Naive thymus-derived CD4-positive, alpha-beta T cell (primary cell): ENCODE measurements at regions not wholly inside any gene's neighbourhood (a gene's known extent, or its start where the extent isn't known, plus 50 kb on each side); places are given as distances from the start of the nearest gene placed in this dataset.

Experiments used
- ATAC-seq: fragments of 150-1000 bp; cut with Tn5 transposase; 2 replicates; pipeline ENCODE4 v1.10.0; 2021; ENCODE audit warnings: mild to moderate bottlenecking, moderate library complexity
- CTCF ChIA-PET: fragments of 350-600 bp; sonication (Branson Sonifier 250); formaldehyde crosslinking; loops from one replicate; lab custom pipeline; 2021; ENCODE audit warnings: antibody characterized with exemption; lab: Charles Lee
- POLR2A ChIA-PET: fragments of 350-600 bp; sonication (Branson Sonifier 250); formaldehyde crosslinking; loops from one replicate; lab custom pipeline; 2021; ENCODE audit warnings: antibody characterized with exemption, inconsistent platforms; lab: Charles Lee
- DNase-seq, 9 donors: peaks; one replicate each; pipeline versions ENCODE4 v3.0.0 to v3.0.0-alpha.2; 2020 to 2022; ENCODE audit warnings: mixed read lengths in 1 of 9
- H3K27ac ChIP-seq: one replicate; pipeline ENCODE4 v1.7.0; 2013; ENCODE audit warnings: mild to moderate bottlenecking, low read depth, low read length, moderate library complexity
- H3K27me3 ChIP-seq, 2 donors: one replicate each; pipeline ENCODE4 v1.7.0; 2013; ENCODE audit warnings: low read length in 2 of 2, mild to moderate bottlenecking in 2 of 2, moderate library complexity in 2 of 2; ENCODE audit not compliant: control insufficient read depth in 2 of 2, insufficient read depth in 2 of 2
- H3K36me3 ChIP-seq, 3 experiments: 1 replicate in 2 of 3; 2 replicates in 1 of 3; pipeline ENCODE4 v1.7.0; 2013; ENCODE audit warnings: low read length in 3 of 3, mild to moderate bottlenecking in 3 of 3, moderate library complexity in 1 of 3; ENCODE audit not compliant: insufficient read depth in 3 of 3, control insufficient read depth in 2 of 3
- H3K4me1 ChIP-seq, 2 donors: one replicate each; pipeline ENCODE4 v1.7.0; 2013; ENCODE audit warnings: low read length in 2 of 2, mild to moderate bottlenecking in 2 of 2, moderate library complexity in 1 of 2; ENCODE audit not compliant: control insufficient read depth in 2 of 2, insufficient read depth in 2 of 2
- H3K4me3 ChIP-seq: 2 replicates; pipeline ENCODE4 v1.7.0; 2013; ENCODE audit warnings: mild to moderate bottlenecking, low read length
- H3K9me3 ChIP-seq, 3 experiments: 1 replicate in 2 of 3; 2 replicates in 1 of 3; pipeline ENCODE4 v1.7.0; 2013; ENCODE audit warnings: low read length in 3 of 3; ENCODE audit not compliant: control insufficient read depth in 2 of 3
- H3K27ac Mint-ChIP-seq, 9 donors: one replicate each; pipeline ENCODE4 v1.8.0; 2020 to 2022; ENCODE audit warnings: mixed read lengths in 9 of 9, mild to moderate bottlenecking in 8 of 9, moderate library complexity in 5 of 9, inconsistent platforms in 2 of 9
- H3K27me3 Mint-ChIP-seq, 5 donors: one replicate each; pipeline ENCODE4 v1.8.0; 2021 to 2022; ENCODE audit warnings: mixed read lengths in 5 of 5, mild to moderate bottlenecking in 1 of 5
- H3K36me3 Mint-ChIP-seq, 5 donors: one replicate each; pipeline ENCODE4 v1.8.0; 2020 to 2022; ENCODE audit warnings: mixed read lengths in 5 of 5, mild to moderate bottlenecking in 3 of 5, inconsistent platforms in 1 of 5
- H3K4me1 Mint-ChIP-seq, 7 donors: one replicate each; pipeline ENCODE4 v1.8.0; 2020 to 2022; ENCODE audit warnings: mixed read lengths in 7 of 7, mild to moderate bottlenecking in 3 of 7, inconsistent platforms in 1 of 7
- H3K4me3 Mint-ChIP-seq, 10 donors: one replicate each; pipeline ENCODE4 v1.8.0; 2020 to 2022; ENCODE audit warnings: mild to moderate bottlenecking in 10 of 10, mixed read lengths in 10 of 10, moderate library complexity in 6 of 10, inconsistent platforms in 2 of 10
- H3K9me3 Mint-ChIP-seq, 11 donors: one replicate each; pipeline ENCODE4 v1.8.0; 2020 to 2022; ENCODE audit warnings: mixed read lengths in 11 of 11, mild to moderate bottlenecking in 4 of 11, inconsistent platforms in 1 of 11, moderate library complexity in 1 of 11
- intact Hi-C, 2 donors: fragments of 100-400 bp; cut with micrococcal nuclease; formaldehyde crosslinking; loops; one replicate each; pipeline ENCODE4 v1.15.1; 2023

DNA sequence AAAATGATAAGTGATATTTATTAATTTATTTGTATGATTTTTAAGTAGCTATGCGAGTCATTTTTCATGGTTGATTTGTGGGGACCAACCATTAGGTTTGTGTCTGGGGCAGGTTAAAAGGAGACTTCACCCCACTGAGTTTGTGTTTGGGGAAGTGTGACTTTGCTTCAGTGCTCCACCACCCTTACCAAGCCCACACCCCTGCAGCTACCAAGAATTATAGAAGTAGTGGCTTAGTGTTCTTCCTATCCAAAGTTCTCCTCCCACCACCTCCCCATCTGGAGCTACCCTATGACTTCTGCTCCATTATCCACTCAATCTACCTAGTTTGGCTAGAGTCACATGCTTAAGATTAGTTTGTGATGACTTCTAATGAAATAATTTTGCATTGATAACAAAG, 182.1 kb upstream of the ZEB2 start:
- peak; percentile 61 for ATAC-seq
- intact Hi-C loops = no loop called here
- Histone ChIP-seq H3K9me3 (no peaks in the 10 kb centered on the region), H3K36me3 (no peaks in the 10 kb centered on the region), H3K4me3 (no peak overlapping the region), H3K27me3 (no peaks in the 10 kb centered on the region), H3K4me1 (no peaks in the 10 kb centered on the region), H3K27ac (no peak overlapping the region)
- Mint-ChIP-seq H3K4me1 (peaks cover 0 to 6% (median 0%) of the 10 kb centered on the region in 7 donors), H3K9me3 (peaks cover 0 to 12% (median 0%) of the 10 kb centered on the region in 11 donors), H3K36me3 (no peaks in the 10 kb centered on the region), H3K4me3 (no peak overlapping the region), H3K27ac (no peak overlapping the region), H3K27me3 (peaks cover 0 to 6% (median 0%) of the 10 kb centered on the region in 5 donors)
- ChIA-PET POLR2A (no interaction called here), CTCF (no interaction called here)
- DNase-seq = no peak

DNA sequence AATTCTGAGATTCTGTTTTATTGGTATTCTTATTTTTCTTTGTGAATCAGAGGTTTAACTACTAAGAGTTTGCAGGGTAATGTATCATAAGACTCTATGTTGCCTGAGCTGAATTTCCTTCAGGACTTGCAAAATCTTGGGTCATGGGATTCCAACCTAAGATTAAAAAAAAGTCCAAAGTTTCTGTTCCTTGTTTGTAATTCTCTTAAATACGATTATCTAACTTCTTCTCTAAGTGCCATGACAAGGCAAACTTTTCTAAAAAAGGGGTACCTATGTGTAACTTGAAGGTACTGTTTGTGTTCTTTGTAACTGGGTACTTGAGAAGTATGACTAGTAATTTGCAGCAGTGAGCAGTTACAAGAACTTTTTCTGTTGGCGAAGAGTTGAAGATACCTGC, 181.3 kb upstream of the ZEB2 start:
- Mint-ChIP-seq H3K9me3 (peaks cover 0 to 12% (median 0%) of the 10 kb centered on the region in 11 donors), H3K27me3 (peaks cover 0 to 6% (median 0%) of the 10 kb centered on the region in 5 donors), H3K4me3 (no peak overlapping the region), H3K36me3 (no peaks in the 10 kb centered on the region), H3K4me1 (peaks cover 0 to 6% (median 0%) of the 10 kb centered on the region in 7 donors), H3K27ac (no peak overlapping the region)
- Histone ChIP-seq H3K4me1 (no peaks in the 10 kb centered on the region), H3K27me3 (no peaks in the 10 kb centered on the region), H3K9me3 (no peaks in the 10 kb centered on the region), H3K36me3 (no peaks in the 10 kb centered on the region), H3K4me3 (no peak overlapping the region), H3K27ac (no peak overlapping the region)
- CTCF ChIA-PET = no interaction called here
- POLR2A ChIA-PET = no interaction called here
- ATAC-seq (peak; percentile 51), DNase-seq (no peak)
- intact Hi-C loops = no loop called here

GRCh38 chr2:144698156-144698555, 178.2 kb upstream of the ZEB2 start:
- Histone ChIP-seq H3K4me1 (no peaks in the 10 kb centered on the region), H3K27ac (no peak overlapping the region), H3K9me3 (no peaks in the 10 kb centered on the region), H3K36me3 (no peaks in the 10 kb centered on the region), H3K27me3 (no peaks in the 10 kb centered on the region), H3K4me3 (no peak overlapping the region)
- DNase-seq (no peak), ATAC-seq (no peak)
- no peak overlapping the region for H3K27ac Mint-ChIP-seq
- ChIA-PET CTCF (no interaction called here), POLR2A (no interaction called here)
- intact Hi-C loops = no loop called here
- peaks cover 0 to 4% (median 0%) of the 10 kb centered on the region in 5 donors for H3K27me3 Mint-ChIP-seq
- H3K4me3 Mint-ChIP-seq = no peak overlapping the region
- H3K9me3 Mint-ChIP-seq = peaks cover 0 to 12% (median 0%) of the 10 kb centered on the region in 11 donors
- H3K36me3 Mint-ChIP-seq = no peaks in the 10 kb centered on the region
- peaks cover 0 to 2% (median 0%) of the 10 kb centered on the region in 7 donors for H3K4me1 Mint-ChIP-seq

- Histone ChIP-seq H3K27me3 (no peaks in the 10 kb centered on the region), H3K9me3 (no peaks in the 10 kb centered on the region), H3K4me1 (no peaks in the 10 kb centered on the region), H3K36me3 (no peaks in the 10 kb centered on the region), H3K4me3 (no peak overlapping the region), H3K27ac (no peak overlapping the region)
- Mint-ChIP-seq H3K4me3 (no peak overlapping the region), H3K36me3 (no peaks in the 10 kb centered on the region), H3K27ac (no peak overlapping the region), H3K27me3 (peaks cover 0 to 4% (median 0%) of the 10 kb centered on the region in 5 donors), H3K9me3 (peaks cover 0 to 12% (median 0%) of the 10 kb centered on the region in 11 donors), H3K4me1 (no peaks in the 10 kb centered on the region)
- ATAC-seq (no peak), DNase-seq (no peak)
- intact Hi-C loops = no loop called here
- CTCF ChIA-PET = no interaction called here
- POLR2A ChIA-PET = no interaction called here
Observed at GRCh38 chr2:144695657-144696056, 175.7 kb upstream of the ZEB2 start.

- DNase-seq = no peak
- Histone ChIP-seq H3K4me3 (no peak overlapping the region), H3K27me3 (no peaks in the 10 kb centered on the region), H3K27ac (no peak overlapping the region), H3K9me3 (no peaks in the 10 kb centered on the region), H3K4me1 (no peaks in the 10 kb centered on the region), H3K36me3 (no peaks in the 10 kb centered on the region)
- Mint-ChIP-seq H3K27me3 (peaks cover 0 to 6% (median 0%) of the 10 kb centered on the region in 5 donors), H3K4me3 (no peak overlapping the region), H3K27ac (no peak overlapping the region), H3K4me1 (no peaks in the 10 kb centered on the region), H3K36me3 (no peaks in the 10 kb centered on the region), H3K9me3 (peaks cover 0 to 6% (median 0%) of the 10 kb centered on the region in 11 donors)
- intact Hi-C loops = no loop called here
- CTCF ChIA-PET = no interaction called here
- ATAC-seq = no peak
- POLR2A ChIA-PET = no interaction called here
Observed at GRCh38 chr2:144694456-144694855, 174.5 kb upstream of the ZEB2 start.

DNA sequence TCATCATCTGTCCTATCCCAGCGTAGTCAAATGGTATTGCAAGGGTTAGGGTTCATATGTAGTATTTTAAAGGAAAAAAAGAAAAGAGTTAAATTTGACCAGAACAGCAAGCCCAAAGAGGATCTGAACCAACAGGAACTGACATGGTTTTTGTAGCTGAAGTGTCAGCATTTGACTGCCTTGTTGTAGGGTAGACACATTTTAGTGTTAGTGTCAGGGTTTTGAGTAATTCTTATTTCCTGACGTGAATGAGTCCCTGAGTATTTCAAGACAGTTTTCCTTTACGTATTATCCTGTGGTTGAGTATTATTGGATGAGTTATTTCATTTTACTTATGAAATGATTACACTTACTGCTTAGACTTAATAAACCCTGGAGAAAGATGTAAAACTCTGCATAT, 173.3 kb upstream of the ZEB2 start:
- CTCF ChIA-PET = no interaction called here
- intact Hi-C loops = no loop called here
- POLR2A ChIA-PET = no interaction called here
- ATAC-seq (peak; percentile 70), DNase-seq (no peak)
- Mint-ChIP-seq H3K36me3 (no peaks in the 10 kb centered on the region), H3K27me3 (peaks cover 0 to 10% (median 0%) of the 10 kb centered on the region in 5 donors), H3K4me3 (no peak overlapping the region), H3K9me3 (peaks cover 0 to 6% (median 0%) of the 10 kb centered on the region in 11 donors), H3K27ac (no peak overlapping the region), H3K4me1 (no peaks in the 10 kb centered on the region)
- no peak overlapping the region for H3K4me3 ChIP-seq
- H3K36me3 ChIP-seq = no peaks in the 10 kb centered on the region
- no peaks in the 10 kb centered on the region for H3K27me3 ChIP-seq
- no peaks in the 10 kb centered on the region for H3K4me1 ChIP-seq
- H3K9me3 ChIP-seq = no peaks in the 10 kb centered on the region
- no peak overlapping the region for H3K27ac ChIP-seq

- intact Hi-C loops = no loop called here
- peaks cover 0 to 10% (median 0%) of the 10 kb centered on the region in 5 donors for H3K27me3 Mint-ChIP-seq
- H3K9me3 Mint-ChIP-seq = peaks cover 0 to 6% (median 0%) of the 10 kb centered on the region in 11 donors
- no peaks in the 10 kb centered on the region for H3K36me3 ChIP-seq
- H3K27ac Mint-ChIP-seq = no peak overlapping the region
- no peaks in the 10 kb centered on the region for H3K9me3 ChIP-seq
- H3K36me3 Mint-ChIP-seq = no peaks in the 10 kb centered on the region
- no peak for ATAC-seq
- no peak for DNase-seq
- POLR2A ChIA-PET = no interaction called here
- no peaks in the 10 kb centered on the region for H3K4me1 ChIP-seq
- CTCF ChIA-PET = no interaction called here
- no peak overlapping the region for H3K27ac ChIP-seq
- H3K4me3 ChIP-seq = no peak overlapping the region
- no peaks in the 10 kb centered on the region for H3K27me3 ChIP-seq
- no peak overlapping the region for H3K4me3 Mint-ChIP-seq
- no peaks in the 10 kb centered on the region for H3K4me1 Mint-ChIP-seq
Observed at GRCh38 chr2:144692661-144693060, 172.7 kb upstream of the ZEB2 start.
